NCI-H2196 (cell line): ENCODE measurements at regions not wholly inside any gene's neighbourhood (a gene's known extent, or its start where the extent isn't known, plus 50 kb on each side); places are given as distances from the start of the nearest gene placed in this dataset.
A peak's percentile ranks its signal among the peaks of the same experiment; 100 is the strongest.

Source experiments
- DNase-seq: peaks from one replicate; lab custom pipeline; 2025; ENCODE audit not compliant: unreplicated experiment; lab: John Stamatoyannopoulos, UW

DNA sequence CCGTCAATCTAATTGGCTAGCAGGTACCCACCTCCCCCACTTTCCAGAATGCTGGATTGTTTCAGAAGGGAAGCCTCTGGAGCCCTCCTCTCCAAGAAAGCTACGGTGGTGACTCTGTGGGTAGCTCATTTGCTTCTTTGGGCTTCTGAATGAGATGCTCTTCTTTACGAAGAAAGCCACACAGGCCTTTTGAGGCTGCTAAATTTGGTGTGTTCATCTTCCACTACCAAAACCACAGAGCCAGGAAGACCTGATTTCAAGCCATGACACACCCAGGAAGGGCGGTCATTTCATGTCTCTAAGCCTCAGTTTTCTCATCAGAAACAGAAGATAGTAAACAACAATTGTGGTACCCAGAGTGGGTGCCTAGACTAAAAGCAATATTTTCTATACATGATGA lies 901.2 kb downstream of the KCNMA1 start:
- no peak for DNase-seq

DNA sequence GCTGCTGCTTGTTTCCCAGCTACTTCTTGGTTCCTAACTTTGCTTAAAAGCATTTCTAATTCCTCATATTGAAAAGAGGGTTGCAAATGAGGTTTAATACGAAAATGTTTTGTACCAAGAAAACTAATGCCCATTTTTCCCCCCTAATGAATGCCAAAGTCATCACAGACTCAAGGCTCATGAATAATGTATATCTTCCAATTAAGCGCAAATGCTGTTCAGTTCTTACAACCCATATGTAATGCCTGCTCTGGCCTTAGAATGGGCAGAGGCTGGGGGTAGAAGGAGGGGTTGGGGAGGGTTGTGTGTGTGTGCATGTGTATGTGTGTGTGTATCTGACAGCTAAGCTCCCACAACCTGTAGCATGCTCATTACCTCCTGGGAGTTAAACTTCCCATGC lies 901.7 kb downstream of the KCNMA1 start:
- no peak for DNase-seq

DNA sequence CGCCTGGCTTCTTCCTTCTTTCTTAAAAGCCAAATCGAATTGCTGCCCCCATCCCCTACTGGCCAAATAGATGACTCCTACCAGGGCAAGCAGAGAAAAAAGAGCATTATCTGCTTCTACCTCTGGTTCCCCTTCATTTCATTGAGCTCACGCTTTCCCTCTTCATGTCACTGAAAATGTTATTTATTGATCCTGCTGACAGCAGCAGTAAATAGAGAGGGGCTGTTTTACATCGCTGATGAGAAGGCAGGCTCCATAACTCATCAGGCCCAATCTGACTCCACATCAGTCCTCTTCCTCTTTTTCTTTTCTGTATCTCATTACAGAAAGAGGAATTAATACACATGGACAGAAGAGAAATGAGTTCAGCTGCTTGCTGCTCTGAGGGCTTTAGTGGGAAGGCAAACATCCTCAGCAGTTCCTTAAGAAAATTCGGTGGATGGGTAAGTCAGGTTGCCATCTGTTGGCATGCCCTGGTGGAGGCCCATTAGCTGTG lies 904.1 kb downstream of the KCNMA1 start:
- DNase-seq, result no peak

DNA sequence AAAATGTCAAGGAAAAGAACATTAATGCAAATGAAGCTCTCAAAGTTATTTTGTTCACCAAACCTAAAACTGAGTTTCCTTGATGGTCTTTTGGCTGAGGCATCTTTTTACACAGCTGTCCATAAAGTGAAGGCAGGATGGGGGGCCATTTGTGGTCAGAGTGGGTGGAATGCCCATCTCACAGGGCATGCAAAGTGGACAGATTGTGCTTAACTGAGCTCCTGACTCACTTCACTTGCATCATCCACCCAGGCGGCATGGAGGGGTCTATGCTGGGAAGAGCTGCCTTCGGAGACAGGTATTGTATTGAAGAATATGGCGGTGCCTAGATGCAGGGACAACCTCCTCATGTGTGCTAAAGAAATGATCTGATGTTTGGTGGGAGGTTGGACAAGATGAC lies 905.3 kb downstream of the KCNMA1 start:
- DNase-seq, result no peak

DNA sequence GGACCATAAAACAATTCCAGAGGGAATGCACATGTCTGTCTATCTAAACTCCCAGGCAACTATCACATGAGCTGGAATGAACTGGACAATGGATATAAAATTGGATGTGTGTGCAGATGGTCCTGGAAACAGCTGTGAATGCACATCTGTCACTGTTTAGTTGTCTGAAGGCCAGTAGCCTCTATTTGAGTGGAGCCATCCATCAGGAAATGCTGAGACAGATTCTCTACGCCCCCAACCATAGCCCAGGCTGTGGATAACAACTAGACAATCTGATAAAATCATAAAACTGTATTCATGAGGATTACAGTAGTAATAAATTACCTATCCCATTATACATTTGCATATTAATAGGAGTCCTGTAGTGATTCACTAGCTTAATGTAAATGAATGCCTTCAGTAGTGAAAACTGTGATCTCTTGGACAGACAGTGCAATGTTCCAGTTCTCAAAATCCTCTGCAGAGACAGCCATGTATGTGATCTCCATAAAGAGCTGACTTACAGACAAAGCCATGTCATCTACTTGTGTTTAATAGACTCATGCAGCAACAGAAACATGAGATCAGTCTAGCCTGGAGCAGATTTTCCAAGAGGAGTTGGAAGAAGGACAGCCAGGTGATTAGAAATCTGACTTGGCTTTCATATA lies 907.6 kb downstream of the KCNMA1 start:
- no peak for DNase-seq

DNA sequence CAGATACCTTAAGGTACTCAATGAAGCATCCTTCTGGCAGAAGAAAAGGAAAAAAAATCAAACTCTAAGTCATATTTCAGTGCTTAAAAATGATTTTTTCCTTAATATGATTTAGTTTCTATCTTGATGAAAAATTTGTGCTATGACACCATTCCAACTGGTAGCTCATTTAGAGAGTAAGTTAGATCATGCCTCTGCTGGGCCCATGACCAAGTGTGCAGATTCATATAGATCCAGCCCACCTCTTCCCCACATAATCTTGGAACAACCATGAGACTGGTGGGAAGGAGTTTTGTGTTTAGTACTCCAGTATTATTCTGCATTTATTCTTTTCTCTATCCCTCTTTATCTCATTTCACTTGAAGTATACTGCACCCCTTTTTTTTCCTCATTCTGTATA lies 908.3 kb downstream of the KCNMA1 start:
- DNase-seq, result no peak

DNA sequence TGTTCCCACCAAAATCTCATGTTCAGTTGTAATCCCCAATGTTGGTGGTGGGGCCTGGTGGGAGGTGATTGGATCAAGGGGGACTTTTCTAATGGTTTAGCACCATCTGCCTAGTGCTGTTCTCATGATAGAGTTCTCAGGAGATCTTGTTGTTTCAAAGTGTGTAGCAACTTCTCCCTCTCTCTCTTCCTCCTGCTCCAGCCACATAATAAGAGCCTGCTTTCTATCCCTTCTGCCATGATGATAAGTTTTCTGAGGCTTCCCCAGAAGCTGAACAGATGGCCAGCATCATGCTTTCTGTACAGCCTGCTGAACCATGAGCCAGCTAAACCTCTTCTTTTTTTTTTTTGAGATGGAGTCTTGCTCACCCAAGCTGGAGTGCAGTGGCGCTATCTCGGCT lies 910.6 kb downstream of the KCNMA1 start:
- no peak for DNase-seq

DNA sequence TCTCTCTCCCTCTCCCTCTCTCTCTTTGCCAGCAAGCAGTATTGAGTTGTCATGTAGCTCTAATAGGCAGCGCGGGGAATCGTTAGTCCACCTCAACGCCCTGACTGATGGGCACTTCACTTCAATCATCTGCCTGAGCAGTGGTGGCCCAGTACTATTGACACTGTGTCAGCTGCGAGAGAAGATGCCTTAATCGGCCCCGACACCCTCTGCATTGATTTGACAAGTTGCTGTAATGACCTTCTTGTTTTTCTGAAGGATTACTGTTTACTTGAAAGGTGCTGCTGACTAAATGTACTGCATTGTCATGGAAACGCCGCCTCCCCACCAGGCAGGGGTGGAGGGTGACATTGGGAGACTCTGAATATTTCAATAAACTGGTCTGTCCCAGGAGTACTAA lies 913.8 kb downstream of the KCNMA1 start:
- no peak for DNase-seq

DNA sequence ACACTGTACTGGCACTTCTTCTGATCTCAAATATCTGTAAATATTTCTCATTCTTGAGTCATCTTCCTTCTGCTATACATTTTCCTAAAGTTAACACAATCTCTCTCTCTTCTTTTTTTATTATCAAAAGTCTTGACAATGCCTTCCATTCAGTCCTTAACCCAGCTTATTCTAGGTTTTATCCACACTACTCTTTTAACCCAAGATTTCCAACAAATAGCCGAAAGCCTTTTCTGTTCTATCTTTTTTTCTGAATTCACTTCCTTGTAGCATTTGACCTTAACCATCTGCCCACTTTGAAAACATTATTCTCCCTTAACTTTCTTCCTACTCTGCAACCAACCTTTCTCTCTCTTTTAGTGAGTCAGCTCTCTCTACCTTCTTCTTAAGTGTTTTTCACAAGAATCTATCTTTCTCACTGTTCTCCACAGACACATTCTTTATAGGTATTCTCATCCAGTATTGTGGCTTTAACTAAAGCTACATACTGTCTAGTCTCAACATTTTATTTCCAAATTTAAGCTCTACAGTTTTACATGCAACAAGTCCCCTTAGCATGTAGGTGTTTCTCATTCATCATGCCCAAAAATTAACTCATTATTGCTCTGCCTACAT lies 915.6 kb downstream of the KCNMA1 start:
- DNase-seq, result no peak

DNA sequence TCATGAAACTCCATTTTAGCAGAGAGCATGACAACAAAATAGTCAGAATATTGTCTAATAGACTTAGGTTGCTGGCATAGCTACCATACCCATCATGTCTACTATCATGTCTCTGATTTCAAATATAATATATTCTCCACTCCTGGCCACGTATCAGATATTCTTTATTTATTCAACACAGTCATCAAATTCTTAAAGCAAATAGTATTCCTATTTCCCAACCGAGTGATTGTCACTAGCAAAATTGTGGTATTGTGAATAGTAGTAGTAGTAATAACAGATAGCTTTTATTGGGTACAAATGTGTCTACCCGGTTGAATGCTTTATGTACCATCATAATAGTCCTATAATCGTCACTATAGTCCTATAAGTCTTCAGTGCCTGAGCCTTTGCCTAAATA lies 918.6 kb downstream of the KCNMA1 start:
- DNase-seq, result no peak

DNA sequence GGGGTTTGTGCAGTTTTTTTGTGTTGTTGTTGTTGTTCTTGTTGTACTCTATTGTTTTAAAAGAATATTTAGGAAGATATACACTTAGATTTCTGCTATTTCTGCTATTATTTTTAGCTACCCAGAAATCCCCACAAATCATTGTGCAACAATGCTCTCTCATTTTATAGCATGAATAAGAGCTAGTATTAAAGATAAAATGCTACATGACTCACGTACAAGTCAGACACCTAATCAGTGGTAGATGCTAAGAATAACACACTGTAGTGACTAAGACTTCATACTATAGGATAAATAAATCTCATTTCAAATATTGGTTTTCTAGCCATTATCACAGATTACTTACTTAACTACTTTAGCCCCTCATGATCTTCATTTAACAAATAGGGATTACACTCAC lies 920.5 kb downstream of the KCNMA1 start:
- DNase-seq, result no peak

DNA sequence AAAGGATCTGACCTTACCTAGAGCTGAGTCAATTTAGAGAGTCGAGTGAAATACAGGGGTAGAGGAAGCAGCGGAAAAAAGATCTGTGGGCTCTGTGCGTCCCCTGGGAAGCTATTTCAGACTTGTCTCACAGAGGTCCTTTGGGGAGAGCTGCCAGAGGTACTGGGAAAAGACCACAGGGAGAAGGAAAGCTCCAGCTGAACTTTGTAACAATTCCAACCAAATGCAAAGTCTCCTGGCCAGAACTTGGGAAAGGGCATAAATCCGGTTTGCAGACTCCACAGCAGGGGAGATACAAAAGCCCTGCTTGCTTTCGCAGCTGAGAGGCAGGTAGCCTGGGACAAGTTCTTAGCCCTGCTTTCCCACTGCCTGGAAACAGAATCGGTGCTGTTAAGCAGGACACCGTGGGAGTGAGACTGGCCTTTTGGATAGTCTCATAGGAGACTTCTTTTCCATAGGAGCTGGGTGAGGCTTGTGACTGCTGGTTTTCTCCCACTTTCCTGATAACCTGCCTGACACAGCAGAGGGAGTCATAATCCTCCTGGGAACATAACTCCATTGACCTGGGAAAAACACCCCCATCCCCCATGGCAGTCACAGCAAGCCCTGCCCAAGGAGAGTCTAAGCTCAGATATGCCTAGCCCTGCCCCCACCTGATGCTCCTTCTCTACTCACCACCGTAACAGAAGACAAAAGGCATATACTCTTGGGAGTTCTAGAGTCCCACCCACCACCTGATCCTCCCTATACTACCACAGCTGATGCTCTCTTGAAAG lies 926.2 kb downstream of the KCNMA1 start:
- DNase-seq, result no peak

DNA sequence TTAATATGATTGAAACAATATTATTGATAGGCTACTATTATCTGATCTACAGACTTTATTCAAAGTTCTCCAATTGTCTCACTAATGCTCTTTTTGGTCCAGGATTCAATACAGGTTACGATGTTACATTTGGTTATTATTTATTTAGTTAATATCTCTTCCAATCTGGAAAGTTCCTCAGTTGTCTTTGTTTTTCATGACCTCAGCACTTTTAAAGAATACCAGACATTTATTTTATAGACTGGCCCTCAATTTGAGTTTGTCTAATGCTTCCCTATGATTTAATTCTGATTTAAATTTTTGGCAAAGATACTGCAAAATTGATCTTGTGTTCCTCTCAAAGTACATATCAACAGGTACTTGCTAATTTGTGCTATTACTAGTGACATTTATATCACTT lies 937.4 kb downstream of the KCNMA1 start:
- DNase-seq, result no peak

DNA sequence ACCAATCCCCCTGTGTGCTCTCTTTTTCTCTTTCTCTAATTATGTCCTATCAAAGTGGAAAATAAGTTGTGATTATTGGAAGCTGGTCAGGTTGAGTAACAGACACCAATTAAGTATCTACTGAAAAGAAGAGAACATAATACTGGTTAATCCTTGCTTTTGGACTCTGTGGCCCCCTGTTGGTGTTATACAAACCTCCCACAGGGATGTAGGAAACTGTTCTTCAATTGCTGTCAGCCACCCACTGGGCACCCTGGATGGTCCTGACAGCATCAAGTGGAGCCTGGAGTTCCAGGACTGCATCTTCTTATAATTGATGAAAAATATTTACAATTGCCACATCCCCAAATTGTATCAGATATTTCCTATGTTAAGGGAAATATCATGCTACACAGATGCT lies 939.7 kb downstream of the KCNMA1 start:
- no peak for DNase-seq

DNA sequence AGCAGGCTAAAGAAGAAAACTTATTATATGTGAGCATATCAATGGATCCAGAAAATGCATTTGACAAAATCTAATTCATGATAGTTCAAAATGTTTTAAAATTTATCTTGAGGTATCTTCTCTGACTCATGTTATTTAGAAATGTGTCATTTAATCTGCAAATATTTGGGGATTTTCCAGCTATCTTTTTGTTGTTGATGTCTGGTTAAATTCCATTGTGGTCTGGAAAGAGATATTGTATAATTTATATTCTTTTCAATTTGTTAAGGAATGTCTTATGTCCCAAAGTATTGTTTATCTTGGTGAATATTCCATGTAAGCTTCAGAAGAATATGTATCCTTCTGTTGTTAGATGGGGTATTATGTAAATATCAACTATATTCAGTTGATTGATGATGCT lies 942.5 kb downstream of the KCNMA1 start:
- DNase-seq, result no peak

DNA sequence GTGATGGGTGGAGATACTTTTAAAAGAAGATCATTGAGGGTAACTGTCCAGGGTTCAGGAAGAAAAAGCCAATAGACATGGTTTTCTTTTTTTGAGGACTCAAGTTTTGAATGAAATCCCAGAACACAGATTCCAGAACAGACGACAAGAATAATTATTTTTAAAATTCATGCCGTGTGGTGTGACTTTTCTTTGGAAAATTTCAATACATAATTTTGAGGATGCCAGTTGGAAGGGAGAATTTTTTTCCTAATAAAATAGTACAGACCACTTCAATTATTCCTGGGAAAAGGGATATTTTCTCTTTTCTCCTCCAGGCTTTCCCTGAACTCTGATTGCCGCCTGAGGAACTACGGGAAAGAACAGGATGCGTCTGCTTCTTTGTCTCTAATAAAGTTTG lies 951.4 kb downstream of the KCNMA1 start:
- no peak for DNase-seq

DNA sequence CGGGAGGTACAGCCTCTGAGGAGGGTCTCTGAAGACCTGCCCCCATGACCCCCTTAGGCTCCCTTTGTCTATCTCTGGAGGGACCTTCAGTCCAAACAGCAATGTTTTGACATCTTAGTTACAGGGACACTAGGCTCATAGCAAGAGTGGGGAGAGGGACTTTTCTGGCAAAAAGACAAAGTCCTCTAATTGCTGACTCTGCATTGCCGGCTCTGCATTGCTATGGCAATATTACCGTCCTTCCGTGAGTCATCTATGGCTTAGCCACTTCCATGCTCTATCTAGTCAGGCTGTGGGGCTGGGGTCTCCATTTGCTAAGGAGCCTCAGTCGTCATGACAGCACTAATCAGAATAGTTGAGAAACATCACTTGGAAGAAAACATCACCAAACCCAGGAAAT lies 952.6 kb downstream of the KCNMA1 start:
- no peak for DNase-seq

DNA sequence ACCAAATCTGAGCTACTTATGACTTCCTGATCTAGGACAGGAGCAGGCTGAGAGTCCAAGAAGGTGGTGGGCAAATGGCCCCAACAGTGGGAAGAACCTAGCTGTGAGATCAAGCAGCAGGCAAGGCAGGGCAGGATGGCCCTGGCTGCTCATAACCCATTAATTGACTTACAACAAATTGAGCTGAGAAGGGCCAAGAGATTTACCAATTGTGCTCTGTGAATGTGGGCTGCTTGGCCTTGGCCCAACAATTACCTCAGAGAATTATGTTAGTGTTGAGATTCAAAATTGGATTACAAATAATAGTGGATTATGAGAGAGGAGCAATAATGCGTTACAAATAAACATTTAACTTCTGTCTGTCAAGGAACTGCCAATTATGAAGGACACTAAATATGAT lies 956.5 kb downstream of the KCNMA1 start:
- no peak for DNase-seq

DNA sequence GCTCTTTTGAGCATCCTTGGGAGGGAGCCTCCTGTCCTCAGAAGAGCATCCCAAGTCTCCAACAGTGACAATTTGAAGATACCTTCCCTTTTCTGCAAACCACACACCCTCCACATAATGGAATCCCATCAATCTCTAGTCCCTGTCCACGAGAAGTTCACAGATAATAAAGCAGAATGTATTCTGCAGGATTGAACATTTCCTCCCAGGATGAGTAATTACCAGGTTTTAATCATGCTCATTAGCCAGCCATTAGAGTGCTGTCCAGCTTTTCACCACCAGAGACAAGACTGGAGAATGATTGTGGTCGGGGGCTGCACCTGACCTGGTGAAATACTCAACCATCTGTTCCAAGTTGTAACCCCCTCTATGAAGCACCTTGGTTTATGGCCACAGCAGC lies 958.6 kb downstream of the KCNMA1 start:
- no peak for DNase-seq

DNA sequence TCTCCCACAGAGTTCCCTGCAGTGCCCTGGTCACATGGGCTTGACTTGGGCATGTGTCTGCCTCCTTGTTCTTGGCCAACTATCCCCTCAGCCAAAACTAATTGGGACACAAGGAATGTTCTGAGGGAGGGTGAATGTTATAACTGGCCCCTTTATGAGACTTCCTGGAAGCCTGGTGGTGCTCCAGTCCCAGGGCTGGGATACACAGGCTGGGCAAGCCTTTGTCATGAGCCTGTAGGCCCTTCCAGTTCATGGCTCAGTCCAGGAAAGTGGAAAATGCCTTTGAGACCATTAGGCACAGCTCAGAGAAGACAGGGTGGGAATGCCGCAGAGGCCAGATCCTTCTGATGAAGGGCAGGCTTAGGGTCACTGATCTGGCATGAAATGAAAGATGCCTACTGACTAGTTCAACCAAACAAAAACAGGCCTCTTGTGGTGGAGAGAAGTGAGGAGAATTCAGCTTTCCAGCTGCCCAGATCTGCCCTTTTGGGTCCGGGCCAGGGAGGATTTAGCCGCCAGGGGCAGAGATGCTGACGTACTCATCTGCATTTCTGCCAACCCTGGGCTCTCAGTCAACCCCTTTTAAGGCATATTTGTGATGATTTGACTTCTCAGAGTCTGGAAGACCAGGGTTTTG lies 961.5 kb downstream of the KCNMA1 start:
- peak; percentile 26 for DNase-seq

DNA sequence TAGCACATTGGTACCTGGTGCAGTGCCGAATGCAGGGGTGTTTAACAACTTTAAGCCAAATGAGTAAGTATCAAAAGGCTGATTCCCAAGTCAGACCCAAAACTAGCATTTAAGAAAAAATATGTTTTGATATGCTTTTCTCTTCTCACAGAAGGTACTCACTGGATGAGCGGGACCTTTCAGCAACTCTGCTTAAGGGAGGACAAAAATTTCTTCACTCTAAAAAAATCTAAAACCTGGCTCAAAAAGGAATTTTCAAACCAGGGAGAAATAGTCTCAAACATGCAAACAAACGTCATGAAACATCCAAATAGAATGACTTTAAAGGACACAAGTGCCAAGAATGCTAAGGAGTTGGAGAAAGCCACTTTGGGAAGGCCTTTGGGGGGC lies 962.1 kb downstream of the KCNMA1 start:
- DNase-seq, result no peak
